HG03565 (cell line): ENCODE measurements at regions not wholly inside any gene's neighbourhood (a gene's known extent, or its start where the extent isn't known, plus 50 kb on each side); places are given as distances from the start of the nearest gene placed in this dataset.
"Not testable (repeated sequence)": the region's sequence is repeated elsewhere in the genome, so short reads cannot be mapped to it uniquely, and the experiment has no call there.

ENCODE experiments used
- ATAC-seq: cut with Tn5 transposase; IDR thresholded peaks from one replicate; pipeline ENCODE4 v1.9.1; 2021; ENCODE audit warnings: mild to moderate bottlenecking, moderate library complexity; ENCODE audit not compliant: unreplicated experiment

DNA sequence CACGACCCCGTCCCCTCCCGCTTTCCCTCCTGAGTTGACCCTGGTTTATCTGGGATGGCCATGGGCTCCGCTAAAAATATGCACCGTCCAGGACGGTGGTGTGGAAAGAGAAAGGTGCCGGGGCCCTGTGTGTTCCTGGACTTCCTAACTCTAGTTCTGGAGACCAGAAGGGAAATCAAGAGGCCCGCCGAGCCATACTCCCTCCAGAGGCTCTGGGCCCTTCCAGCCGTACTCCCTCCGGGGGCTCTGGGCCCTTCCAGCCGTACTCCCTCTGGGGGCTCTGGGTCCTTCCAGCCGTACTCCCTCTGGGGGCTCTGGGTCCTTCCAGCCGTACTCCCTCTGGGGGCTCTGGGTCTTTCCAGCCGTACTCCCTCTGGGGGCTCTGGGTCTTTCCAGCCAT lies 168.5 kb downstream of the LAT start:
- ATAC-seq: not testable (repeated sequence)

DNA sequence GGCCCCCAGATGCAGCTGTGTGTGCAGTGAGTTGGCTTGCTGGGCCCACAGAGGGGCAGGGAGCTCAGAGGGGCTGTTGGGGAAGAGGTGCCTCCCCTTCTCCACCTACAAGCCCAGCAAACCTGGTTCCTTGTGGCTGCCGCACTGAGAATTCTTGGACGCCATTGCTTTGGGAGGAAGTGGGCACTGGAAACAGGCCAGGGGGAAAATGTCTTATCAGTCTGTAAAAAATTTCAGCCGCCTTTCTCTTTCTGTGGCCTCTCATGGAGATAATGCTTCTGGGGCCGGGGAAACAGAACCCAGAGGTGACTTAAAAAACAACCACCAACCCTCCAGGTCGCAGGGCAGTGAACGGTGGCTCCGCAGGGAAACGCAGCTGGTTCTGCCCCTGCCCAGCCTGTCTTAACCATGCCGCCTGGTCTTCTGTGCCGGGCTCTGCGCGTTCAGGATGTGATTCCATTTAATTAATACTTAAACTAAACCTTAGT lies 167.7 kb downstream of the LAT start:
- not testable (repeated sequence) for ATAC-seq

DNA sequence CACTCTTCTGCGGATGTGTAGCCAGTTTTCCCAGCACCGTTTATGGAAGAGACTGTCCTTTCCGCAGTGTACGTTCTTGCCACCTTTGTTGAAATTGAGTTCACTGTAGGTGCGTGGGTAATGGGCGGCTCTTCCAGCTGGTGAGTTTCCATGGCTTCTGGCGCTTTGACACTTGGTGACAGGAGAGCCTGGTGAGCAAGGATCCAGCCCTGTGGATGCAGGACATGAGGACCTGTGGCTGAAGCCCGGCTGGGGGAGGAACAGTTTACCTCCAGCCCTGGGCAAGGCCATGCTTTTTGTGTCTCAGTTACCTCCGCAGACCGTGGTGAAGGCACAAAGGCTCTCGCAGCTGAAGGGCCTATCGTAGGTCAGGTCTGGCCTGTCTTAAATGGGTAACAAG lies 166.5 kb downstream of the LAT start:
- no peak for ATAC-seq

DNA sequence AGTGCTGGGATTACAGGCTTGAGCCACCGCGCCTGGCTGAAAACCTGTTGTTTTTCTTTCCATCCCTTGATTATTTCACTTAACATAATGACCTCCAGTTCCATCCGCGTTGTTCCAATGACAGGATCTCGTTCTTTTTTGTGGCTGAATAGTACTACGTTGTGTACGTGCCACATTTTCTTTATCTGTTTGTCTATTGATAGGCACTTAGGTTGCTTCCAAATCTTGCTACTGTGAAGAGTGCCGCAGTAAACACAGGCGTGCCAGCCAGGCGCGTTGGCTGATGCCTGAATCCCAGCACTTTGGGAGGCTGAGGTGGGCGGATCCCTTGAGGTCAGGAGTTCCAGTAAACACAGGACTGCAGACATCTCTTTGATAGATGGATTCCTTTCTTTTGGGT lies 165.1 kb downstream of the LAT start:
- not testable (repeated sequence) for ATAC-seq

DNA sequence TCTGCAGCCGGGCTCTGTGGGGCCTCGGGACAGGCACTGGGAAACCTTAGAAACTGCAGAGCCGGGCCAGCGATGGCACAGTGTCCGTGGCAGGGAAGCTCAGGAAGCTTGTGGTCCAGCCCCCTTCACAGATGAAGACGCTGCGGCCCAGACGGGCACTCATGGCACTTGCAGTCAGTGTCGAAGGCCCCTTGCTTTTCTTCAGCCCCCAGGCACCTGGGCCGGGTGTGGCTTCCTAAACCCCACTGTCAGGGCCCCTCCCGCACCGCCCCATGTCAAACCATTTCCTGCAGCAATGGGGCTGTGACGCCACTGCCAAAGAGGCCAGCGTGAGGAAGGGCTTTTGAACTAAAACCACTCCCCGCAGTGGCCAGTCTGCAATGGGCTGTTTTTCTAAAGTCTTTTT lies 164.0 kb downstream of the LAT start:
- ATAC-seq: no peak

DNA sequence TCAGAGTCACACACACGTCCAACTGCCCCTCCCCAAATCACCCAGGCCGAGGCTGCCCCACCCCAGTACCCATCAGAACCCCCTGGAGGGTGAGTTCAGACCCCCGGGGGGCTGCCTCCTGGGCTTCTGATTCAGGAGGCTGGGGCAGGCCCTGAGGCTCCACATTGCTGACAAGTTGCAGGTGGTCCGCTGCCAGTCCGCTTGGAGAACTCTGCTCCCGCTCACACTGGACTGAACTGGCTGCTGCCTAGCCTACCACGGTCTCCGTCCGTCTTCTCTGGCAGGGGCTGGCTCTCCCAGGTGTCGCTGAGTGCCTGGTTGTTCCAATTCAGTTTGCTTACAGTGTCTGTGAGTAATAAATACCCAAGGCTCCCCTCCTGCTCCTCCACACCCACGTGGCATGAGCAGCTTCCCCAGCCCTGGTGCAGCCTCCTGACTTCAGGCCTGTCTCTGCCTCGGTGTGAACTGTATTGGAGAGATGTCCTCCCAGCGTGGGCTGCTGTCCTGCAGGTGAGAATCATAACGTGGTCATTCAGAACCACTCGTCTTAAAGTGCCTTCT lies 163.4 kb downstream of the LAT start:
- no peak for ATAC-seq

DNA sequence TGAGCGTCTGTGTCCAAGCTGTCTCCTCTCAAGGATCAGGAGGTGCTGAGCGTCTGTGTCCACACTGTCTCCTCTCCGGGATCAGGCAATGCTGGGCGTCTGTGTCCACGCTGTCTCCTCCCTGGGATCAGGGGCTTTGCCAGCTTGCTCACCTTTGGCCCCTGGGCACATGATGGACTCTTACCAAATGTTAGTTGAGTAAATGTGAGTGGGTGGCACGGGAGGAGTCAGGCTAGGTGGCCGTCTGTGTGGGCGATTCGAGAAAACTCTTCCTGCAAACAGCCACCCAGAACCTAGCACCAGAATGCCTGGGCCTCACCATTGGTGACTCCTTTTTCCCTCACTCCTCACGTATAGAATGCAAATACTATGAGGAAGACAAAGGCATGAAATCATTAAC lies 162.9 kb downstream of the LAT start:
- not testable (repeated sequence) for ATAC-seq

DNA sequence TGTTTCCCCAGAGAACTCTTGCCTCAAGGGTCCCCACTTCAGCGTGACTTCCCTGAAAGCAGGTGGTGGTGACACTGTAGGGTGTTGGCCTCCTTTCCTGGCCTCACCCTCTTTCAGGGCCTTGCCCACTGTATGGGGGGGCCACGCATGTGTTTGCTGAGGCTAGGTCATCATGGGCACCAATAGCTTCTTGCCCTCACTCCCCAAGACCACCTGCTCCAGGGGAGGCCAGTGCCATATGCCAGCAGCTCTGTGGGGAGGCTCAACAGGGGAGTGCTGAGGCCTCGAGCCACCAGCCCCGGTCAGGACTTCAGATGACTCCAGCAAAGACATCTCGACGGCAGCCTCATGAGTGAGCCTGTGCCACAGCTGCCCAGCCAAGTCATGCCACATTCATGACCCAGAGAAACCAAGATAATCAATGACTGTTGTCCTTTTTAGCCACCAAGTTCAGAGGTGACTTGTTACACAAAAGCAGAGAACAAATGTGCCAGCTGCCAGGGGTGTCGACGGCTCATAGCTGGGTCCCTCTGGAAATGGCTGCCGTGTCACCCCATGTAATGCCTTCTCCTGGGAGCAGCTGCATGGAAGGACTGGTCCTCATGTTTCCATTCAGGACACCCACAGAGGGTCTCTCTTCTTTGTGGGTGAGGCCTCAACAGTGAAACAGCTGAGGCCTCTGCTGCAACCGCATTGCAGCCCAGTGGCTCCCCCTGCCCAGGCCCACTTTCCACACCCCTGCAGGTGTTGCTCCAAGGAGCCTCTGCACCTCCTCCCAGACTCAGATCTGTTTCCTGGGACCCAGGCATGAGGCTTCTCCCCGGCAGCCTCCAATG lies 162.2 kb downstream of the LAT start:
- not testable (repeated sequence) for ATAC-seq

DNA sequence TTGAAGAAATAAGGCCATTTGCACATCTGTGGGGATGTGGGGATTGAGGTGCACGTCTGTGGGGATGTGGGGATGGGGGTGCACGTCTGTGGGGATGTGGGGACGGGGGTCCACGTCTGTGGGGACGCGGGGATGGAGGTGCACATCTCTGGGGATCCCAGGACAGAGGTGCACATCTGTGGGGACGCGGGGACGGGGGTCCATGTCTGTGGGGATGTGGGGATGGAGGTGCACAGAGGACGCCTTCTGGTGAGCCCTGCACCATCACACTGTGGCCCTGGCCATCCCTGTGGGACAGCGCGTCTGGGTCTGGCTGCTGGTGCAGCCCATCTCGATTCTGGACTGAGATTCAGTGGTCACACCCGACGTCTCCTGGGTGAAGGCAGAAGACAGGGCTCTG lies 161.4 kb downstream of the LAT start:
- no peak for ATAC-seq

DNA sequence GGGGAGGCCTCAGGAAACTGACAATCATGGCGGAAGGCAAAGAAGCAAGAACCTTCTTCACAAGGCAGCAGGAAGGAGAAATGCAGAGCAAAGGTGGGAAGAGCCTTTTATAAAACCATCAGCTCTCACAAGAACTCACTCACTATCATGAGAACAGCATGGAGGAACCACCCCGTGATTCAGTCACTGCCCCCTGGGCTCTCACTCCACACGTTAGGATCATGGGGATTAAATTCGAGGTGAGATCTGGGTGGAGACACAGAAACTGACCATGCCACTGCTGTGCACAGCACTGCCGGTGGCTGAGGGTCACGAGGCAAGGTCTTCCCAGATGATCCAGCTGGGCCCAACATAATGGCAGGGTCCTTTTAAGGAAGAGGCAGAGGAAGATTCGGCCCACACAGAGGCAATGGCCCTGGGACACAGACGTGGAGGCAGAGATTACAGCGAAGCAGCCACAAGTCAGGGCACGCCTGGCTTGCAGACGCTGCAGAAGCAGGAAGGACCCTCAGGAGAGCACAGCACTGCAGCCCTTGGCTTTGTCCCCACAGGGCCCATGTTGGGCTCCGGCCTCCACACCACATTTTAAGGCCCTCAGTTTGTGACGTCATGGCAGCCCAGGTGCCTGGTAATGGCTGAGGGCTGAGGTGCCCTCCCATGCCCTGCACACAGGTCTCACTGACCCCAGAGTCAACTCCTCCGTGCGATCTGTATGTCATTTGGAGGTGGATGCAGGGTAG lies 160.8 kb downstream of the LAT start:
- not testable (repeated sequence) for ATAC-seq

DNA sequence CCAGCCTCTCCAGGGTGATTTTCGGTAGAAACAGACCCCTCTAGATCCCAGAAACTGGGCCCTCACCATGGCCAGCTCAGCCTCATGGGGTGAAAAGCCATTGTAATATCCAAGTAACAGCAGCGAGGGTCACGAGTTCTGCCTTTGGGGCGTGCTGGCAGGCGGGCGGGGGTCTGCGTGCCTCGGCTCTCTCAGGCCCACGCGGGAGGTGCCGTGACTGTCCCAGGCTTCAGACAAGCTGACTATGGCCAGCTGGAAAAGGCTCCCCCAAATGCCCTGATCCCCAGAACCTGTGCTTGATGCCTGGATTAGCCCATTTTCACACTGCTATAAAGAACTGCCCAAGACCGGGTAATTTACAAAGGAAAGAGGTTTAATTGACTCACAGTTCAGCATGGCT lies 160.2 kb downstream of the LAT start:
- not testable (repeated sequence) for ATAC-seq

DNA sequence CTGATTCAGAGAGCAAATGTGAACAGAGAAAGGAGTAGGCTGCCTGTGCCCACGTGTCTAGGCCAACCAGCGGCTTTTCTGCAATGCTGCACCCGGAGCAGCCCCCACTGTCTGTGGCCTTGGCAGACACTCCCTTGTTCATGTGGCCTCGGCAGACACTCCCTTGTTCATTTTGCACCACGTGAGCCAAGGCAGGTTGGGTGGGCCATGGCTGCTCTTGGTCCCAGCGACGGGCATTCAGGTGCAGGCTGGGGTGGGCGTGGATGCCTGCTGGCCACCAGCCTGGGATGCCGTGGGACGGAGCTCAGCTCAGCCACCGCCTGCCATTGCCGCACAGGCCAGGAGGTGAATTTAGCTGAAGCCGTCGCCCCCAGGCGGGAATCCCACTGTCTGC lies 159.8 kb downstream of the LAT start:
- not testable (repeated sequence) for ATAC-seq

DNA sequence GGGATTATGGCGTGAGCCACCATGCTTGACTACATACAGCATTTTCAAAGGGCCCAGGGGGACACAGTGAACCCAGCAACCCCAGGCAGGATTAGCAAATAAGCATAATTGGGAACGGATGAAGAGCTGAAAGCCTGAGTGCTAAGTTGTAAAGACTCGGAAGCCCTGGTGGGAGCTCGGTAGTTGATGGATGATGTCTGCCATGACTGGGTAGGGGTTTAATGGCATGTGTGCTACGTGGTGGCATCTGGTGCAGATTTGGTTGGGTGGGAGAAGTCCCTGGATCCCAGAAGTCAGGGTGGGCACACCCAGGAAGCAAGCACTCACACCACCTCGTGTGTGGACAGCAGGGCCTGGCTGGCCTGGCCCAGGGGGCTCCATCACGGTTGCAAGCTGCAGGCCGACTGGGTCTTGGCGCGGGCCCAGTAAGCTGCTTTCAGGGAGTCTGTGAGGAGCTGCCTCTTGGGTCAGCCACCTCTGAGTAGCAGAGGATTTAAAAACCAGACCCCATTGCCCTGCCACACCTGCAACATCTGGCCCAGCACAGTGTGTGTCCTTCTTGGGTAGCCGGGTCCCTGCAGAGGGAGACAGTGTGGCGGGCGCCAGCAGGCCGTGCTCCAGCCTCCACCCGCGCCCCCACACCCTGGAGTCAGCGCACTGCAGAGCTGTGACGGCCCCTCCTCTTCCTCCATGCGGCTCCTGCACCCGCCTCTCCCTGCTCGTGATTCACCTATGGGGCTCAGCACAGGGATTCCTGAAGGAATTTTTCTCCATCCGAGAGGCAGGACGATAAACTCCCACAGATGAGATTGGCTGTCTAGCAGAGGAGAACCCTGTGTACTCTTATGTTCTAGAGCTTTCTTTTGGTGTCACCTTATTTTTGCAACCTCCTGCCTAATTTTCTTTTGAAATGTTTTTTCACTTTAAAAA lies 159.2 kb downstream of the LAT start:
- not testable (repeated sequence) for ATAC-seq

DNA sequence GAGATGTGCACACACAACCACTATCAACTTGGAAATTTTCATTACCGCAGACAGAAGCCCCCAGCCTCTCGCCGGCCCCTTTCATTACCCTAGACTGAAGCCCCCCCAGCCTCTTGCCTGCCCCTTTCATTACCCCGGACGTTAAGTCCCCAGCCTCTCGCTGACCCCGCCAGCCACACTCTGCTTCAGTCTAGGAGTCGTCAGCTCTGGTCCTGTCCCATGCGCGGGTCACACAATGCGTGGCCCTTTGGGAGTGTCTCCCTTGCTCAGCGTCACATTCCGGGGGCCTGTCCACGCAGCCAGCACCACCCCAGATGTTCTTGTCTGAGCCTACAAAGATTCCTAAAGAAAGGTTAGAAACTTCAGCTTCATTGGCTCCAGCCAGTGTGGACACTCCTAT lies 157.7 kb downstream of the LAT start:
- ATAC-seq: not testable (repeated sequence)

DNA sequence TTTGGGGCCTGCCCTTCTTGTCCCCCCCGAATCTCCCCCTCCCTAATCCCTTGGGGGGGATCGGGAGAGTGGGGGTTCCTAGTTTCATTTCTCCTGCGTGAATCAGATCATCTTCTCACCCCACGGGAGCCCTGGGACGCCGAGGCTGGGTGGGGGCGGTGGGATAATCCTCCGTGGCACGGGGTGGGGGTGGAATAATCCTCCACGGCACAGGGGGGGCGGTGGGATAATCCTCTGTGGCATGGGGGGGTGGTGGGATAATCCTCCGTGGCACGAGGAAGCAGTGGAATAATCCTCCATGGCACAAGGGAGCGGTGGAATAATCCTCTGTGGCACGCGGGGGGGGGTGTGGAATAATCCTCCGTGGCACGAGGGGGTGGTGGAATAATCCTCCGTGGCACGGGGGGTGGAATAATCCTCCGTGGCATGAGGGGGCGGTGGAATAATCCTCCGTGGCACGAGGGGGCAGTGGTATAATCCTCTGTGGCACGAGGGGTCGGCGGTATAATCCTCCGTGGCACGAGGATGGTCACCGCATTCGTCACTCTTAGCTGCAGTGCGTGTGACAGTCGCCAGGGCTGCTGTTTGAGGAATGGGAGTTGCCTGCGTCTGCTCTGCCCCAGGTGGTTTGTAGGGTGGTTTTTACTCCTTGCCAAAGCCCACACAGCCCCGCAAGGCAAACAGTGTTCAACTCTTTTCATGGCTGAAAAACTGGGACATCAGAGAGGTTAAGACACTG lies 156.9 kb downstream of the LAT start:
- no peak for ATAC-seq

DNA sequence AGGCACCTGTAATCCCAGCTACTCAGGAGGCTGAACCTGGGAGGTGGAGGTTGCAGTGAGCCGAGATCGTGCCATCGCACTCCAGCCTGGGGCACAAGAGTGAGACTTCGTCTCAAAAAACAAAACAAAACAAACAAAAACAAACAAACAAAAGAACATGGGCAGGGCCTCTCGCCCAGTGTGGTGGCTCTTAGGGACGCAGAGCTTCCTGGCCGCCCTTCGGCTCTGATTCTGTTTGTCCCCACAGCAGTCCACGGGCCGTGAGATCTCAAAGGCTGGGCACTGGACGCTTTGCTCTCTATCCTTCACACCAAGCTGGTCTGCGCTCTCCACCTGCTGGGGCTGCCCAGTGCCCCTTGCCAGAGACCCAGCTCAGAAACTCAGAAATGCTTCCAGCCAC lies 156.3 kb downstream of the LAT start:
- ATAC-seq: not testable (repeated sequence)

DNA sequence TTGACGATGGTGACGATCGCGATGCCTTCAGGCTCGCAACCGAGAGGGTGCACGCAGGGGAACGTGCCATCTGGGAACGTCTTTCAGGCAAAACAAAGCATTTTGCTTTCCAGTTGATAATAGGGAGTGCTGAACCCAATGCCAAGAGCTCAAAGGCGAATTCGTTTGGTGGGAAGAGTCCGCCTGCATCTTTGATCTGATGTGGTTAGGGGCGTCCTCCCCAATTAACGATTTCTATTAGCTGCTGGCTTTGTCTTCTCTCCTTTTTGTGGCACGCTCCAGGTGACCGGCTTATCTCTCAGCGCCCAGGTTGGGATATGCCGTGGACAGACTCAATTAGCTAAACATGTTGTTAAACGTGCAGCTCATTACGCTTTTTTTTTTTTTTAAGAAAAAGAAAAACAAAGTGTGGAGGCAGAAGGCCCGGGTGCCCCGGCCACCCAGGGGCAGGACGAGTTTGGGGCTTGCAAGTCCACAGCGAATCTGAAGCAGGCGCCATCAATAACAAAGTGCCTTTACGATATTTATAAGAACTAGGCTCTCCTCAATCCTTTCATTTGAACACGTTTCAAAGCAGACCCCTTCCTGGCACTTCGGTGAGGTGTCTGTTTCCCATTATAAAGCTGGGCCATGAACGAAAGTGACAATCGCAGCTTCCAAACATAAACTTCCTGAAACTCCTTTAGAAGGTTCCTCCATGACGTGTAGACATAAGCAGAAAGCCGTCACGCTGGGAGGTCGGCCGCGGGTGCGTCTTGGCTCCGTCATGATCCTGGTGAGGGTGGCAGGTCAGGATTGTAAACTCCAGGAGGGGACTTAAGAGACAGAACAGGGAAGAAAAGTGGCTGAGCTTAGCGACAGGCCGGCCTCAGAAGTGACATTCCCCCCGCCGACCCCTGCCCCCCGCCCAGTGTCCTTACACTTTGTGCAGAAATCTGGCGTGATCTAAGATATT lies 155.3 kb downstream of the LAT start:
- not testable (repeated sequence) for ATAC-seq

DNA sequence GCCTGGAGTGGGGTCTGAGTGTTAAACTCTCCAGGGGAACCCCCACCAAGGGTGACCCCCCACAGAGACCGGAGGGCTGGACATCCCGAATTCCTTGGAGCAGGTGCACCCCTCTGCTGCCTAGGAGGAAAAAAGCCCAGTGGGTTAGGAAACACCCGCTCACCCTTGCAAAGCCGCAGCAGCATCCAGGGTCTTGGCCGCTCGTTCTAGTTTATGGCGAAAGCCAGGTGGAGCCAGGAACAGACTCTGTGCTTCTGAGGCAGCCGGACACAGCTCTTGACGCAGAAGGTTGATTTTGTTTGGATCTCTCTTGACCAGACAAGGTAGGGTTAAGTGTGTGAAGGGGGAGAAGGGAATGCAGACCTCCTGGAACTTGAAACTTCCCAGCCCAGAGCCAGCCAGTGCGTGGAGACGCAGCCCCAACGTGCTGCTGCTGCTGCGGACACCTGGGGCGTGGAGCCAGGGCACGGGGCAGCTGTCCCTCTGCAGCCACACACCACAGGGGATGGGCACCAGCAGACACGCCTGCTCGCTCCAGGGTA lies 154.5 kb downstream of the LAT start:
- ATAC-seq: no peak

DNA sequence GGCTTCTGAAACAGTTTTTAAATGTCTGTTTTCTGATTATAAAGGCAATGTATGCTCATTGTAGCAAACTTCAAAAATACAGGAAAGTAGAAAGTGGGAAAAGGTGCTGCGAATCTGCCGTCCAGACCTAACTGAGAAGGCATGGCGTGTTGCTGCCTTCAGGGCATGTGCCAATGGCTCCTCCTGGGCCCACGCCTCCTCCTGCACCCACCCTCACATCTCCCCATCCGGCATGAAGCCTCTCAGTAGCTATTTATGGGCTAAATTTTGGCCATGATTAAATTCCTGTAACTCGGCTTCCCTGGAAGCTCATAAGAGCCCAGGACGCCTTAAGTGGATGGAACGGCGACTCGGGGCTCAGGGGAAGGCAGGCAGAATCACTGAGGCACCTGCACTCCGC lies 153.8 kb downstream of the LAT start:
- not testable (repeated sequence) for ATAC-seq
